Neuron (in vitro differentiated cells): ENCODE measurements at regions not wholly inside any gene's neighbourhood (a gene's known extent, or its start where the extent isn't known, plus 50 kb on each side); places are given as distances from the start of the nearest gene placed in this dataset.

Experiments
- H2AFZ ChIP-seq: one replicate; pipeline ENCODE4 v1.6.1; 2013; ENCODE audit warnings: low read depth, mild to moderate bottlenecking, inconsistent platforms, low read length, moderate library complexity
- H3K27me3 ChIP-seq: one replicate; pipeline ENCODE4 v1.6.1; 2013; ENCODE audit warnings: low read length; ENCODE audit not compliant: insufficient read depth
- H3K36me3 ChIP-seq: one replicate; pipeline ENCODE4 v1.6.1; 2013; ENCODE audit warnings: low read length; ENCODE audit not compliant: insufficient read depth
- H3K4me1 ChIP-seq: one replicate; pipeline ENCODE4 v1.6.1; 2013; ENCODE audit warnings: low read length; ENCODE audit not compliant: insufficient read depth
- H3K4me3 ChIP-seq: 2 replicates; pipeline ENCODE4 v1.5.1; 2013; ENCODE audit warnings: mild to moderate bottlenecking, low read length, moderate library complexity
- H3K9me3 ChIP-seq: one replicate; pipeline ENCODE4 v1.6.1; 2013; ENCODE audit warnings: low read length

DNA sequence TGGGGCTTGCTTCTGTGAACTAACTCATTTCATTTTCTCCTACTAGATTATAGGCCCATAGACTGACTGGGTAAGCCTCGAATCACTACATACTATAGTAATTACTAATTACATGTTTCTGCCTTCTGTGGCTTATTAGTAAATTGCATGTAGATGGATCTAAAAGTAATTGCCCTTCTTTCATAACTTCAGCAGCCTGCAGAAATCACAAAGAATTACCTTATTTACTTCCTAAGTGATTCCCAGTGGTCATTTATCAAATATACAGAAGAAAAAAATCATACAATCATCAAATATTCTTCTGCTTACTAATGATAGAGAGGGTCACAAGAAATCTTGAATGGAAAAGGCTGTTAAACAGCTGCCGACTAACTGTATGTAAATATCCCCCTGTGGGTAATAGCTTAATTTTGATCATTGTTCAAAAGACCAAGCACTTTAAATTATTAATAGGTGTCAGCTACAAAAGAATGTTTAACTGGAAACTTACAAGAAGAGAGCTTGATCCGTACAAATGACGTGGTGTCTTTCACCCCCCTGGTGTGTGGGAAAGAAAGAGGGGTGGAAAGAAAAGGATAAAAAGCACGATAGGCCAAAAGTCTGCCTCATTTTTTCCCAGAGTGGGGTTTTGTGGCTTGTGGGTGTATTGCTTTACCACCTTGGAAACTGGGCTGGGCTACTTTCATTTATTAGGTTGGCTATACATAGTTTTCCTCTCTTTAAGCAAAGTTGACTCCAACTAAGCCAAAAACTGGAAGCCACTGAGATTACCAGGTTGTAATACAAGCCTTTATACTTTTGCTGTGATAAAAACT lies 361.8 kb upstream of the ZMIZ1 start:
- Histone ChIP-seq H3K27me3 (peaks cover 5% of the 10 kb centered on the region), H3K4me1 (no peaks in the 10 kb centered on the region)

GRCh38 chr10:78707745-78708144 lies 361.0 kb upstream of the ZMIZ1 start:
- Histone ChIP-seq H3K4me3 (no peak overlapping the region), H2AFZ (no peak overlapping the region), H3K4me1 (no peaks in the 10 kb centered on the region), H3K36me3 (no peaks in the 10 kb centered on the region), H3K27me3 (peaks cover 5% of the 10 kb centered on the region), H3K9me3 (peaks cover 2% of the 10 kb centered on the region)

More for the DNA sequence above, 361.8 kb upstream of the ZMIZ1 start:
- Histone ChIP-seq H2AFZ (no peak overlapping the region), H3K9me3 (no peaks in the 10 kb centered on the region), H3K36me3 (no peaks in the 10 kb centered on the region), H3K4me3 (no peak overlapping the region)

DNA sequence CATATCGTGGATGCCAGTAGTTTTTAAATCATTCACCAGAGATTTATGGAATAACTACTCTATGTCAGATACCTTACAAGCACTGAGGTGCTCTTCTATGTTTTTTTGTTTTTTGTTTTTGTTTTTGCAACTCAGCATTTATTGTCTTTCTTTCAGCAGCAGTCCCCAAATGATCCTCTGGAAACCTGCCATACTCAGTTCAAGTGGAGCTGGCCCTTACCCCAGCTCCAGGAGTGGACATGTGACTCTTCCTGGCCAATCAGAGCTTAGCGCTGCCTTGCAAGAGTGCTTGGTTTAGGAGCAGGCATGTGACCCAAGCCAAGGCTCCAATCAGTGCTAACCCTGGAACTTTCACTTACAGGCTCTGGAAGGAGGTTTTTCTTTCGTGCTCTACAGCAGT lies 356.6 kb upstream of the ZMIZ1 start:
- H3K36me3 ChIP-seq: no peaks in the 10 kb centered on the region
- peaks cover 2% of the 10 kb centered on the region for H3K9me3 ChIP-seq
- H3K4me3 ChIP-seq: no peak overlapping the region
- peaks cover 3% of the 10 kb centered on the region for H3K4me1 ChIP-seq
- H3K27me3 ChIP-seq: peaks cover 5% of the 10 kb centered on the region
- H2AFZ ChIP-seq: no peak overlapping the region

DNA sequence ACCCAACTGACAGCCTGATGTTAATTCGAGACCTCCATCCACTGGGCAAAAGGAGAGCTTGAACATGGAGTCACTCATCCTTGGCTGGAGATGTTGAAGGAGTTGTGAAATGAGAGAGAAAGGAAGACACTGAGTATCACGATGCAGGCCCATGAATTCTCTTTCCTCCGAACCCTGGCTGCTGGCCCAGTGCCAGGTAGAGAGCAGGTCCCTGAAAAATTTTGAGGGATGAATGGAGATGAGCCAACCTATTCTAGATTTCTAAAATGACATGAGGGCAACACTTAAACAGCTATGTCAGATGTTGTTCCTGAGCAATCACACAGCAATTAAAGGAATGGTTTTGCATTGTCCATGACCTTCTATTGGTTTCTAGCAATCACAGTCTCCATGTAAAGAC lies 355.1 kb upstream of the ZMIZ1 start:
- H3K27me3 ChIP-seq: no peaks in the 10 kb centered on the region
- peaks cover 3% of the 10 kb centered on the region for H3K4me1 ChIP-seq
- peaks cover 2% of the 10 kb centered on the region for H3K9me3 ChIP-seq

DNA sequence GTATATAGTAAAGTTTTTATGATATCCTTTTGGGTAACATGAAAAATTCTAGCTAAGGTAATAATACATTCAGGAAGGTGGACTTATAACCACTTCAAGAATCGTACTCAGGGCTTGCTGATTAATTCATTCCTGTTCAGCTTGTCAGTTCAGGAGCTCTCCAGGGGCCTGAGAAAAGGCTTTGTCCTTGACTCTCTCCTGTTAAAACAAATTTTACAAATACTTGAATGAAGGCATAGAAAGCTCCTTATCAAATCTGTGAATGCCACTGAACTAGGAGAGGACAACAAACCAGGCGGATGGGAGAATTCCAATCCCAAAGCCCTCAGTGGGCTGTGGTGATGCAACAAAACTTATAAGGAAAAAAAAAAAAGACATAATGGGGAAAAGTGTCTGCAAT lies 354.5 kb upstream of the ZMIZ1 start:
- Histone ChIP-seq H3K27me3 (no peaks in the 10 kb centered on the region), H3K4me1 (peaks cover 3% of the 10 kb centered on the region), H3K4me3 (no peak overlapping the region), H3K36me3 (no peaks in the 10 kb centered on the region), H3K9me3 (peaks cover 2% of the 10 kb centered on the region), H2AFZ (no peak overlapping the region)

More for the DNA sequence above, 355.1 kb upstream of the ZMIZ1 start:
- Histone ChIP-seq H2AFZ (no peak overlapping the region), H3K36me3 (no peaks in the 10 kb centered on the region), H3K4me3 (no peak overlapping the region)

GRCh38 chr10:78715435-78715834 lies 353.3 kb upstream of the ZMIZ1 start:
- Histone ChIP-seq H3K4me1 (peaks cover 3% of the 10 kb centered on the region), H3K4me3 (no peak overlapping the region), H2AFZ (no peak overlapping the region), H3K36me3 (no peaks in the 10 kb centered on the region), H3K9me3 (peaks cover 2% of the 10 kb centered on the region), H3K27me3 (no peaks in the 10 kb centered on the region)

DNA sequence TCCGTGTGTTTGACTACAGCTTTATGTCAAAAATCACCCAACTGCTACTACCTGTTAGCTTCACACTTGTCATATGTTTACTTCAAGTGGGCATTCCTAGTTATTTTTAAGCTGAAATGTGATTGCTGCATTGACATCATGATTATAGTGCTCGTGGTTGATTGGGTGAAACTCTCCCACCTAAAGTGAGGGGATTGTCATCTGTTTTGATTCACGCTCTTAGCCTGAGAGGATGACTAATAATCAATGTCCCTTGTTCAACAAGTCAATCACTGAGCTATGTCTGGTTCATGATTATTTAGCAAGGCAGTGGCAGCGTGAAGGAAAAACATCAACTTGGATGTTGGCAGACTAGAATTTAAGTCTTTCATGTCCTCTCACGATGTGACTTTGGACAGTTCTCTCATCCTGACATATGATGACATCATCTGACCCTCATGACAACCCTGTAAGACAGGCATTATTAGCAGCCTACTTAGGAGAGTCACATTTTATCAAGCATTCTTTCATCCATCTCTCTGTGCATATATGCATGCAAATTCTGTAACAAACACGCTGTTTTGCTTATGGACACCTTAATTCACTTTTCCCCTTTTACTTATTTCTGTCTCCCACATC lies 352.6 kb upstream of the ZMIZ1 start:
- Histone ChIP-seq H3K36me3 (no peaks in the 10 kb centered on the region), H3K4me3 (no peak overlapping the region), H3K27me3 (no peaks in the 10 kb centered on the region), H2AFZ (no peak overlapping the region), H3K4me1 (peaks cover 3% of the 10 kb centered on the region), H3K9me3 (peaks cover 2% of the 10 kb centered on the region)

GRCh38 chr10:78717200-78717599 lies 351.6 kb upstream of the ZMIZ1 start:
- no peaks in the 10 kb centered on the region for H3K27me3 ChIP-seq
- H2AFZ ChIP-seq: no peak overlapping the region

DNA sequence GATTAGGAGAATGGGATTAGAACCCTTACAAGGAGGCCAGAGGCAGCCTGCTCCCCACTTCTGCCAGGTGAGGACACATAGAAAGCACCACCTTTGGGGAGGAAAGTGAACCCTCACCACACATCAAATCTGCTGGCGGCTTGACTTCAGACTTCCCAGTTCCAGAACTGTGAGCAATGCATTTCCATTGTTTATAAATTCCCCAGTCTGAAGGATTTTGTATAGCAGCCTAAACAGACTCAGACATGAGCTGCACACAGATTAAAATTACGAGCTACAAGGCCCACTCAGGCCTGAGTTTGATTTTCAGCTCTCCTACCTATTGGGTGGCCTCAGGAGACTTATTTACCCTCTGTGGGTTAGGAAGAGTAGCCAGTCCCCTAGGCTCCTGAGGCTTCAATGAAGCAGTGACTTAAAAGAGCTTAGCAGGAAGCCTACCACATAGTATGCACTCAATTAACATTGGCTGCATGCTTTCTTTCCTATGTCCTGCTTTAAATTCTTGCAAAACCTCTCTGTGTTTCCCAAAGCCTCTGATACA lies 350.7 kb upstream of the ZMIZ1 start:
- H3K9me3 ChIP-seq: no peaks in the 10 kb centered on the region
- no peak overlapping the region for H3K4me3 ChIP-seq
- peaks cover 3% of the 10 kb centered on the region for H3K4me1 ChIP-seq
- H3K27me3 ChIP-seq: no peaks in the 10 kb centered on the region
- no peaks in the 10 kb centered on the region for H3K36me3 ChIP-seq
- H2AFZ ChIP-seq: no peak overlapping the region

More at GRCh38 chr10:78717200-78717599, 351.6 kb upstream of the ZMIZ1 start:
- Histone ChIP-seq H3K4me1 (peaks cover 3% of the 10 kb centered on the region), H3K4me3 (no peak overlapping the region), H3K36me3 (no peaks in the 10 kb centered on the region), H3K9me3 (peaks cover 2% of the 10 kb centered on the region)

DNA sequence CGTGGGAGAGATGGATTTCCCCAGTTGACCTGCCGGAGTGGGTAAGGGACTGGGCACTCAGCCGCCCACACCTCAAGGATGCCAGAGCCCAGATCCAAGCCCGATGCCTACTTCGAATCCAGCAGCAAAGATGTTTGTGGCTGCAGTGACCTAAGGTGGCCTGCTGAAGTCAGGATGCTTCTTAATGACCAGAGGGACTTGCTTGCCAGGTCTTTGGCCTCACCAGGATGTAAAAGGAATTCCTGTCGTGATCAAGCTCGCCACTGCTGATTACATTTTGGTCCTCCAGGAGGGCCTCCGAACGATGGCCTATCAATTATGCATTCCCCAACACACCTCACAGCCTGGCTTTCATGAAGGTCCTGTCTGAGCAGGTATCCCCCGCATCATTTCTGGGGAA lies 349.5 kb upstream of the ZMIZ1 start:
- peaks cover 3% of the 10 kb centered on the region for H3K4me1 ChIP-seq
- H3K9me3 ChIP-seq: no peaks in the 10 kb centered on the region
- H3K4me3 ChIP-seq: no peak overlapping the region
- no peaks in the 10 kb centered on the region for H3K27me3 ChIP-seq
- no peaks in the 10 kb centered on the region for H3K36me3 ChIP-seq
- no peak overlapping the region for H2AFZ ChIP-seq

DNA sequence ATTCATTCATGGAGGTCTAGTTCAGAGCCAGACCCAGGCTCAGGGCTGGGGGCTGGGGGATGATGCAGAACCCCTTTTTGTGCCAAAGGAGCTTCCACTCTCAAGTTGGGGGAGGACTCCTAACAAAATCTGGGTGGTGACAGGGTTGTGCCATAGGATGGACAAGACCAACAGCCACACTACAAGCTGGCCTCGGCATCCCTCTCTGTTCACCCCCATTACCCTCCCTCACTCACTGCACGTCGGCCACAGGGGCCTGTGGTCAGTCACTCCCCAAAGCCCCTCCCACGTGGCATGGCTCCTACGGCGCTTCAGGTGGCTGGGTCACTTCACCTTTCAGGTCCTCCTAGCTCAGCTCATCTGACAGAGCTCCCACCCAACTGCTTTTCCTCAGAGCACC lies 348.7 kb upstream of the ZMIZ1 start:
- Histone ChIP-seq H3K27me3 (no peaks in the 10 kb centered on the region), H2AFZ (no peak overlapping the region), H3K36me3 (no peaks in the 10 kb centered on the region), H3K4me3 (no peak overlapping the region), H3K9me3 (no peaks in the 10 kb centered on the region), H3K4me1 (peaks cover 3% of the 10 kb centered on the region)

GRCh38 chr10:78721231-78721630 lies 347.5 kb upstream of the ZMIZ1 start:
- Histone ChIP-seq H3K4me1 (peaks cover 1% of the 10 kb centered on the region), H3K9me3 (no peaks in the 10 kb centered on the region), H2AFZ (no peak overlapping the region), H3K4me3 (no peak overlapping the region), H3K36me3 (no peaks in the 10 kb centered on the region), H3K27me3 (no peaks in the 10 kb centered on the region)

DNA sequence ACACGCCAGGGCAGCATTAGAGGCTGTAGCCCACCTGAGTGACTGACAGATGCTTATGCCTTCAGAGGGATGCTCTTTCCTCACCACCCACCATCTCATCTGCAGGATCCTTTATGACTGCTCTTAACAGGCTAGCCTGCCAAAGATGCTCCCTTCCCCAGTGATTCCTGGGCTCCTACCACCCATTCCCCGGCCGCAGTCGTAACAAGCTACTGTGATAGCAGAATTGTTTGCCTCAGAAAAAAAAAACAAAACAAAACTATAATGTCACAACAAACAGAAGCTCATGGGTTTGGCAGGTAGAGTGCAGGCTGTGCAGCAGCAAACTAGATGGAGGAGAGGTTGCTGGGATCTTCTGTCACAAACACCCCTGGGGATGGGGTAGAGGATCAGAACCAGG lies 343.9 kb upstream of the ZMIZ1 start:
- Histone ChIP-seq H3K9me3 (no peaks in the 10 kb centered on the region), H3K27me3 (peaks cover 4% of the 10 kb centered on the region), H3K4me3 (no peak overlapping the region), H2AFZ (no peak overlapping the region), H3K36me3 (no peaks in the 10 kb centered on the region), H3K4me1 (peaks cover 5% of the 10 kb centered on the region)
